ENCODE measurements at regions not wholly inside any gene's neighbourhood (a gene's known extent, or its start where the extent isn't known, plus 50 kb on each side); places are given as distances from the start of the nearest gene placed in this dataset.
A peak's percentile ranks its signal among the peaks of the same experiment; 100 is the strongest.

DNA sequence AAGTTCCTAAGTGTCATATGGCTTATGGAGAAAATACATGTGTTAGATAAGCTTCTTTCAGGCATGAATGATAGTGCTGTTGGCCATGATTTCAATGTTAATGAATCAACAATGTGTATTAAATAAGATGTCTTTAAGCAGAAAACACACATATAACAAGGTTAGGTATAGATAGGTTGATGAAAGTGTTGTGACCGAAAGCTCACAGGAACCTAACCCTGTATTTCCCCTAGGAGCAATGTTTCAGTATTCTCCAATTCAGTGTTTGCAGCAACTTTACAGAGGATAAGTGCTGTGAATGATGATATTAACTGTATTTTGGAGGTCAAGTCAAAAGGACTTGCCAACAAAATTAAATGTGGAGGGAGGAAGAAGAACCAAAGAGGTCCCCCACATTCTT lies 82.8 kb upstream of the PRDM11 start:
- DNase-seq (ENCODE audit: low spot score): no peak

DNA sequence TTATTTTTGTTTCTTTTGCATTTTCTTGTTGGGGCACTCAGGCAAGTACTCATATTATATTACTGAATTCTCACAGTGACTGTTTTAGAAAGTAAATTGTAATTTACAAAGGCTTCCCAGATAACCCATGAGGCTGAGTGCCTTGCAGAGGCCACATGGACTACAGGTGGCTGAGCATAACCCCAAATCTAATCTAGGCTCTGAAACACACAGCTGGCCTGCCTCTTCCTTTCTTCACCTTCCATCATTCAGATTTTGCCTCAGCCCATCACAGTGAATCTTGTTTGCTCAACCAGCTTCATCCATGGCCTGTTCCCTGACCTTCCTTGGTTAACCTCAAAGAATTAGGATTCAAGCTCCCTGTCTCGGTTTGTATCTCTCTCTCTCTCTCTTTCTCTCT lies 78.5 kb upstream of the PRDM11 start:
- DNase-seq (ENCODE audit: low spot score): no peak

DNA sequence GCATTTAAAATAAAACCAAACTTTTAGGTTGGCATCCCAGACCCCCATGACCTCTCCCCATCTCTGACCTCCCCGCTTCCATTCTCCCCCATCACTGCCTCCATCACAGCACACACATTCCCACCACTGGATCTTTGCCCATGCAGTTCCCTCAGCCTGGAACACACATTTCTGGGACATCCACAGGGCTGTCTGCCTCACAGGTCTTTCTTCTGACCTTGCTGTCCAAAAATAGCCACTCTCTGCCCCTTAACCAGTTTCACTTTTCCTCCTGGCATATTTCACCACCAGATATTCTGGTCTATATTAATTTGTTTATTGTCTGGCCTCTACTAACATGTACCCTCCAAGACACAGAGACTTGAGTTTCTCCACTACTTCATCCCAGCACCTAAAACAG lies 75.2 kb upstream of the PRDM11 start:
- DNase-seq (ENCODE audit: low spot score): no peak

- DNase-seq (ENCODE audit: low spot score): no peak
Measured at GRCh38 chr11:45073685-45074141, 72.7 kb upstream of the PRDM11 start.

DNA sequence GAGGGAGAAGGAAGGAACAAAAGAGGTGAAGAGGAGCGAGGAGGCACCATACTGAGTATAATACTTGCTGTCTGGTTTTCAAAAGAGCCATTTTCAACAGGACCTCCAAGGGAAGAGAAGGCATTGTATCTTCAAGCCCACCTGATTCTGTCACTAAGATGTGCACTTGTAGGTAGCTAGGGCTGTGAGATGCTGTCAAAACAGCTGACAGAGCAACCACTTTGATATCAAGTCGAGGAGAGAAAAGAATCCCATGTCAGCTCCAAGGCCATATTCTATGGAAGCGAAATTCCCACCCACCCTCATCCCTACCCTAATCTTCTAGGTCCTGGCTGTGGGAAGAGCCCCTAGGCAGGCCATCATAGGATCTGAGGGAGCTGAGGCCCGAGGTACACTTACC lies 70.9 kb upstream of the PRDM11 start:
- DNase-seq (ENCODE audit: low spot score): no peak

GRCh38 chr11:45075952-45076351 lies 70.5 kb upstream of the PRDM11 start:
- no peak for DNase-seq (ENCODE audit: low spot score)

GRCh38 chr11:45076761-45077160 lies 69.7 kb upstream of the PRDM11 start:
- DNase-seq (ENCODE audit: low spot score): no peak

- DNase-seq (ENCODE audit: low spot score): peak; percentile 75
Measured at GRCh38 chr11:45078236-45079074, 68.0 kb upstream of the PRDM11 start.

DNA sequence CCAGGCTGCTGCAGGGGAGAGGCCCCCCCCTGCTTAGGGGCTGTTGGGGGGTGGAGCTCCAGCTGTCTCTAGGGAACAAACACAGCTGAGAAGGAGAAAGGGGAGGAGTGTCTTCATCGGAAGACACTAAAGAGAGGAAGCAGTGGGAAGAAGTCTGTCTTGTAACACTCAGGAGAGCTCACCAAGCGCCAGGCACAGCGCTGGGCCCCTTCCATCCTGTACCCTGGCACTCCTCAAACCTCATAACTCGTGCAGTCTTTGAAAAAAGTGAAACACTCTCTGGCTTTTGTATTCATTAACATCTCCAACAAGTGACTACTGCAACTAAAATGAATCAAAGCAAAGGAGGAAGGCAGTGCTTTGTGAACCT lies 67.4 kb upstream of the PRDM11 start:
- peak; percentile 24 for DNase-seq (ENCODE audit: low spot score)

DNA sequence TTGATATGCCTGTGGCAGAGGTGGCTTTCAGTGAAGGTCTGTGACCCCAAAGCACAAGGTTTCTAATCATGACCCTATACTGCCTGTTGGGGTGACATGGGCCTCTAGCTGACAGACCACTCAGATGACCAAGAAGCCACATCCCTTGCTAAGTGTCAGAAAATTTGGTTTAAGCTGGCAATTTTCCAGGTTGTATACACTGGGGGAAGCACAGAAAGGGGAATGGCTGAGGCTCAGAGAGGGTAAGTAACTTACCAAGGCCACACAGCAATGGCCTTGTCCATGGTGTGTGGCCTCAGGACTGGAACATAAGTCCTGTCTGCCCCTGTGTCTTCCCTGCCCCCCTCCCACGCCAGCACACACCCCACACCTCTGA lies 66.9 kb upstream of the PRDM11 start:
- no peak for DNase-seq (ENCODE audit: low spot score)

DNA sequence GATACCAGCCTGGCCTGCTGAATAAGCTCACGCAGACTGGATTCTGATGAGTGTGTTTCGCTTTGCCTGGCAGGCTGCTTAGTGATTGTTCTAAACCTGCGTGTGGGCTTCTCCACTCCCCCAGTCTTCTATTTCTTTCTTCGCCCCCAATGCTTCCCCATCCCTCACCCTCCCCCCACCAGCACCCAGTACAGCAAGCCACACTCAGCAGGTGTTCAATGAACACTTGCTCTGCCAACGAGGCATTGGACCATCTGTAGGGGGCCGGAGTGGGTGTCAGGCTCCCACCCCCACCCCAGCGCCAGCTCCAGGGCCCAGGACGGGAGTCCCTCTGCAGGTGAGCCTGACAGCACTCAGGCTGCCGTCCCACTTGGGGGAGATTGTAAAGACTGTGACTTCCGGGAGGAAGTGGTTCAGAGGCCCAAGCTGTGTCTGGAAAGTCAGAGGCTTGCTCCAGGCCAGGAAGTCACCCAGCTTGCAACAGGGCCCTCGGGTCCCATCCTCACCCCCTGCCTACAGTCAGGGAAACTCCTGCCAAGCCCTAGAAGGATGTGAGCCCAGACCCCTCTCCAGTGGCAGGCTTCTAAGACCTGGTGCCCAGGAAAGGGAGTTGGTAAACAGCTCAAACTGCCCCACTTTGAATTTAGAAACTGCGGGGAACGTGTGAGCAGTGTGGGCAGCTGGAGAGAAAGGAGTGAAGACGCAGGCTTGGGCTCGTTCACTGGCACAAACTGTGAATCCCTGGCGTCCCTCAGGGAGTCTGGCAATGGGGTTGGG lies 66.3 kb upstream of the PRDM11 start:
- no peak for DNase-seq (ENCODE audit: low spot score)

- DNase-seq (ENCODE audit: low spot score): no peak
Measured at GRCh38 chr11:45082744-45083543, 63.5 kb upstream of the PRDM11 start.

DNA sequence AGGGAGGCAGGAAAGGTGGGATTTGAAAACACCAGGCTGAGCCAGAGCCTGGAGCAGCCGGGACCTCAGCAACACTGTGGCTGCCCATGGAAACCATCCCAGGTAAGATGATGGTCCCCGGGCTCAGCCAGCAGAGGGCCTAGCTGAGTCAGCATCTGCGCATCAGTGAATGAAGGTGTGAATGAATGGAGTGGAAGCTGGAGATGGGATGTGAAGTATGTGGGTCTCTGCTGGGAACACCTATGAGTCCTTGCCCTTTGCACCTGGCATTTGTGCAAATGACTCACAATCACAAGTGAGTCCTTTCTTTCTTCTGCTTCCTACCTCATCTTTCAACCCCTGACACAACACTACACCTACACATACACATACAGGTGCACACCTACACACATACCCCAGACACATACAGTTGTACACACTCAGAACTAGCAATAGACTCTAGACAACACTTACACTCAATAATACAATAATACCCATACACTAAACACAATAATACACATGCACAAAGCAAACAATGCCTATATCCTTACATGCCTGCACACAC lies 62.8 kb upstream of the PRDM11 start:
- no peak for DNase-seq (ENCODE audit: low spot score)

GRCh38 chr11:45085646-45086501 lies 60.6 kb upstream of the PRDM11 start:
- DNase-seq (ENCODE audit: low spot score): no peak

DNA sequence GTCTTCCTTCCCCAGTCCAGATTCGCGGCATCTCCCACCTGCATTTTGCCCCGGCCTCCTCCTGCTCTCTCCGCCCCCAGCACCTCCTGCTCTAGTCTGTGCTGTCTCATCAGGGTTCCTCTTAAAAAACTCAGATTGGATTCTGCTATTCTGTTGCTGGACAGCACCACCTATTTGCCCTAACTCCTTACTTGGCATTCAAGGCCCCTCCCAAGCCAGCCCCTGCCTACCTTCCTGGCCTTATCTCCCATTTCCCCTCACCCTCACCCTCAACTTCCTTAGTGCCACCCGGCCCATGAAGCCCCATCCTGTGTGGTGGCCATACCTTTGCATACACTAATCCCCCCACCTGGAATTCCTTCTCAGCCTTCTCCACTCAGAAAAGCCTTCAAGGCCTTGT lies 59.9 kb upstream of the PRDM11 start:
- no peak for DNase-seq (ENCODE audit: low spot score)

- DNase-seq (ENCODE audit: low spot score): peak; percentile 44
Measured at GRCh38 chr11:45087086-45087899, 59.1 kb upstream of the PRDM11 start.

GRCh38 chr11:45087900-45088160 lies 58.6 kb upstream of the PRDM11 start:
- no peak for DNase-seq (ENCODE audit: low spot score)

GRCh38 chr11:45089251-45089650 lies 57.2 kb upstream of the PRDM11 start:
- DNase-seq (ENCODE audit: low spot score): peak; percentile 94

DNA sequence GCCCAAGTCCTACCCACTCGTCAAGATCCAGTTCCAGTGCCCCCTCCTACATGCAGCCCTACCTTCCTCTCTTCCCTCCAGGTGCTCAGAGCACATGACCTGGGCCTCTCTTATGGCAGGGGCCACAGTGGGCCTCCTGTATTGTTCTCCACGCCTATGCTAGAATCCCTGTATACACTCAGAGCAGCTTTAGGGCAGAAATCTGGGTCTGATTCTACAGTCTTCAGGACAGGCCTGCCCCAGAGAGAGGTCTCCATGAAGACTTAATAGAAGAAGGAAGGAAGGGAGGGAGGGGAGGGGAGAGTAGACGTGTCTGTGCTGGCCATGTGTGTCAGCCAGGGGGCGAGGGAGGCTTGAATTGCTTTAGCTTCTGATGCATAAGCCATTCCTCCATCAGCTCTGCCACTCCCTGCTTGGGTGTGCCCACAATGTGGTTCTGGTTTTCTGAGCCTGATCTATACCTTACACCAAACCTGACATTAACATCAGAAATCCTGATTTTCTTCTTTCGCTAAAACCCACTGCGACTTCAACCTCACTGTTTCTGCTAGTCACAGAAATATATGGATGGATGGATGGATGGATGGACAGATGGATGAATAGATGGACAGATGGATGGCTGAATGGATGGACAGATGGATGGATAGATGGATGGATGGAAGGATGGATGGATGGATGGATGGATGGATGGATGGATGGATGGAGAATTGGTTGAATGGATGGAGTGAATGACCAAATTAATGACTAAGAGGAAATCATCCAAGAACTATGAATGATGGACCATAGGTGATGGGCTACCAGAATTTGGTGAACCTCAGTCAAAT lies 56.6 kb upstream of the PRDM11 start:
- peak; percentile 31 for DNase-seq (ENCODE audit: low spot score)

DNA sequence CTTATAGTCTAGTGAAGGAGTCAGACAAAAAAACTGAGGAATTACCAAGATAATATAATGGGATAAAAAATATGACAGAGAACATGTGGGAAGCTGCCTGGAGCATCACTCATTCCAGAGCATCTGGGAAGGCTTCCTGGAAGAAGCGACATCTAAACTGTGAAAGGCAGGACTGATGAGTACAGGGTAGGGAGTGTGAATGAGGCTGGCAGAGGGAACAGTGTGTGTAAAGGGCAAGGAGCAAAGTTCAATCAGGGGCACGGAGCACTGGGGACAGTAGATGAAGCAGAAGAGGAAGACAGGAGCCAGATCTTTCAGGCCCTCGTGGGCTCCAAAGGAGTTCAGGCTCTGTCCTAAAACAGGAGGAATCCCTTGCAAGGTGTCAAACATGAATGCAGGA lies 55.8 kb upstream of the PRDM11 start:
- no peak for DNase-seq (ENCODE audit: low spot score)
